ENCODE measurements at regions not wholly inside any gene's neighbourhood (a gene's known extent, or its start where the extent isn't known, plus 50 kb on each side); places are given as distances from the start of the nearest gene placed in this dataset.
"Not testable (repeated sequence)": the region's sequence is repeated elsewhere in the genome, so short reads cannot be mapped to it uniquely, and the experiment has no call there.

DNA sequence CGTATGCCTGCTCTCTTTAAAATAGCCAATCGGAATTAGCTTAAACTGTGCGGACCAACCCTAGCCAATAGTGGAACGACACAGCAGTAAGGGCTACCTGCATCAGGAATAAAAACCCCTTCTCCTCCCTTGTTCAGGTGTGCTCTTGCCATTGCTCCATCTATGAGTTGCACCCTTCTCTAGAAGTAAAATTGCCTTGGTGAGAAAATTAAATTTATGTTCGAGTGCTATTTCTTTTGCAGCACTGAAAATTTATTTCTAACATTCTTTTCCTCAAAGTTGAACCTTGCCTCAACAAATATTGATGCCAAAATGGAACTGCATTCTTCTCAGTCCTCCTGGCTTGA, 102.5 kb upstream of the SHB start:
- no peaks in the 10 kb centered on the region for H3K36me3 ChIP-seq (ENCODE audit: control insufficient read depth, low read length)
- no peak overlapping the region for H3K4me2 ChIP-seq (ENCODE audit: low read length)
- H3K9me2 ChIP-seq (replicated peaks; ENCODE audit: control insufficient read depth, low read length): no peaks in the 10 kb centered on the region
- TF ChIP-seq EZH2phosphoT487 (IDR thresholded peaks at IDR 0.05; ENCODE audit: borderline replicate concordance, low read length): no peak
- TF ChIP-seq, protein P1, sequence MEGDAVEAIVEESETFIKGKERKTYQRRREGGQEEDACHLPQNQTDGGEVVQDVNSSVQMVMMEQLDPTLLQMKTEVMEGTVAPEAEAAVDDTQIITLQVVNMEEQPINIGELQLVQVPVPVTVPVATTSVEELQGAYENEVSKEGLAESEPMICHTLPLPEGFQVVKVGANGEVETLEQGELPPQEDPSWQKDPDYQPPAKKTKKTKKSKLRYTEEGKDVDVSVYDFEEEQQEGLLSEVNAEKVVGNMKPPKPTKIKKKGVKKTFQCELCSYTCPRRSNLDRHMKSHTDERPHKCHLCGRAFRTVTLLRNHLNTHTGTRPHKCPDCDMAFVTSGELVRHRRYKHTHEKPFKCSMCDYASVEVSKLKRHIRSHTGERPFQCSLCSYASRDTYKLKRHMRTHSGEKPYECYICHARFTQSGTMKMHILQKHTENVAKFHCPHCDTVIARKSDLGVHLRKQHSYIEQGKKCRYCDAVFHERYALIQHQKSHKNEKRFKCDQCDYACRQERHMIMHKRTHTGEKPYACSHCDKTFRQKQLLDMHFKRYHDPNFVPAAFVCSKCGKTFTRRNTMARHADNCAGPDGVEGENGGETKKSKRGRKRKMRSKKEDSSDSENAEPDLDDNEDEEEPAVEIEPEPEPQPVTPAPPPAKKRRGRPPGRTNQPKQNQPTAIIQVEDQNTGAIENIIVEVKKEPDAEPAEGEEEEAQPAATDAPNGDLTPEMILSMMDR (IDR thresholded peaks at IDR 0.05; ENCODE audit: low read depth, low read length, poor library complexity, severe bottlenecking): no peak
- peaks cover 3% of the 10 kb centered on the region; the same call in 1 of the 2 replicates for H3K9me3 ChIP-seq (ENCODE audit: control insufficient read depth, insufficient read depth, low read length)
- no peaks in the 10 kb centered on the region for H3F3A ChIP-seq (ENCODE audit: control insufficient read depth, insufficient read depth)
- H4K20me1 ChIP-seq (ENCODE audit: control insufficient read depth, insufficient read depth, low read depth, low read length): no peaks in the 10 kb centered on the region
- no peaks in the 10 kb centered on the region for H3K79me2 ChIP-seq (ENCODE audit: control insufficient read depth, low read length)
- no peaks in the 10 kb centered on the region for H3K4me1 ChIP-seq (ENCODE audit: control insufficient read depth, low read length)
- no peak overlapping the region for H3K27ac ChIP-seq (ENCODE audit: low read depth, low read length)
- H3K4me3 ChIP-seq (ENCODE audit: low read length): no peak overlapping the region
- peaks cover 3% of the 10 kb centered on the region; the same call in 1 of the 2 replicates for H3K27me3 ChIP-seq (ENCODE audit: control insufficient read depth, low read length)

GRCh38 chr9:38170763-38171537, 101.9 kb upstream of the SHB start:
- H3K9me2 ChIP-seq (replicated peaks; ENCODE audit: control insufficient read depth, low read length); H3K4me2 ChIP-seq (ENCODE audit: low read length); H3K4me1 ChIP-seq (ENCODE audit: control insufficient read depth, low read length); H3F3A ChIP-seq (ENCODE audit: control insufficient read depth, insufficient read depth); H3K27ac ChIP-seq (ENCODE audit: low read depth, low read length); H3K9me3 ChIP-seq (ENCODE audit: control insufficient read depth, insufficient read depth, low read length); H3K36me3 ChIP-seq (ENCODE audit: control insufficient read depth, low read length); H3K79me2 ChIP-seq (ENCODE audit: control insufficient read depth, low read length); H3K4me3 ChIP-seq (ENCODE audit: low read length); H4K20me1 ChIP-seq (ENCODE audit: control insufficient read depth, insufficient read depth, low read depth, low read length); H3K27me3 ChIP-seq (ENCODE audit: control insufficient read depth, low read length): not testable (repeated sequence)

DNA sequence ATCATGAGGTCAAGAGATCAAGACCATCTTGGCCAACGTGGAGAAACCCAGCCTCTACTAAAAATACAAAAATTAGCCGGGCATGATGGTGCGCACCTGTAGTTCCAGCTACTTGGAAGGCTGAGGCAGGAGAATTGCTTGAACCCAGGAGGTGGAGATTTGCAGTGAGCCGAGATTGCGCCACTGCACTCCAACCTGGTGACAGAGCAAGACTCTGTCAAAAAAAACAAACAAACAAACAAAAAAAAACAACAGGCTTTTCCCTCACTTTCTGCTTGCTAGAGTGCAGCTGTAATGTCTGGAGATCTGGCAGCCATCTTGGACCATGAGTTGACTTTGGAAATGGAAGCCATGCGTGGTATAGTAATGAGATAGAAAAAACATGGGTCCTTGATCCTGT, 101.1 kb upstream of the SHB start:
- H3K4me2 ChIP-seq (ENCODE audit: low read length); H3K36me3 ChIP-seq (ENCODE audit: control insufficient read depth, low read length); H3K4me1 ChIP-seq (ENCODE audit: control insufficient read depth, low read length); H3K9me2 ChIP-seq (replicated peaks; ENCODE audit: control insufficient read depth, low read length); H3K27ac ChIP-seq (ENCODE audit: low read depth, low read length); H4K20me1 ChIP-seq (ENCODE audit: control insufficient read depth, insufficient read depth, low read depth, low read length); H3K9me3 ChIP-seq (ENCODE audit: control insufficient read depth, insufficient read depth, low read length); H3K4me3 ChIP-seq (ENCODE audit: low read length); H3K27me3 ChIP-seq (ENCODE audit: control insufficient read depth, low read length); H3F3A ChIP-seq (ENCODE audit: control insufficient read depth, insufficient read depth); H3K79me2 ChIP-seq (ENCODE audit: control insufficient read depth, low read length): not testable (repeated sequence)

DNA sequence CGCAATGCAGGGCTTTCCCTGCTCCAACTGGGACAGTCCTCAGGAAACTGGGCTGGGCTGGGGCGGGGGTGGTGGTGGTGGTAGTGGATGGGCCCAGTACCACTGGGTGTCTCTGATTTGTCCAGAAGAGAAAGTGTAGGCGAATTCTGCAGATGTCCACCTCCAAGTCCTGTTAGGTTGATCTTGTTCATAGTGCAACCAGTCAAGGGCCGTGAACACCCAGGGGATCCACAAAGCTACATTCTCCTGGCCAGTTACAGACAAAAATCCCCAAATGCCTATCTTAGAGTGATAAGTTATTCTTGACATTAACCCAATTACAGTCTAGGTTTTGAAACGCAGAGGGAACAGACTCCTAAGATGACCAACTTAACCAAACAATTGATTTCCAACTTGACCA, 97.5 kb upstream of the SHB start:
- H3K9me3 ChIP-seq (ENCODE audit: control insufficient read depth, insufficient read depth, low read length): peaks cover 3% of the 10 kb centered on the region; the same call in 1 of the 2 replicates
- H3K27me3 ChIP-seq (ENCODE audit: control insufficient read depth, low read length): peaks cover 2% of the 10 kb centered on the region
- no peak overlapping the region for H3K27ac ChIP-seq (ENCODE audit: low read depth, low read length)
- H3K4me1 ChIP-seq (ENCODE audit: control insufficient read depth, low read length): no peaks in the 10 kb centered on the region
- H4K20me1 ChIP-seq (ENCODE audit: control insufficient read depth, insufficient read depth, low read depth, low read length): no peaks in the 10 kb centered on the region
- no peak overlapping the region for H3K4me2 ChIP-seq (ENCODE audit: low read length)
- no peak overlapping the region for H3K4me3 ChIP-seq (ENCODE audit: low read length)
- H3K9me2 ChIP-seq (replicated peaks; ENCODE audit: control insufficient read depth, low read length): no peaks in the 10 kb centered on the region
- H3K36me3 ChIP-seq (ENCODE audit: control insufficient read depth, low read length): no peaks in the 10 kb centered on the region
- no peak for TF ChIP-seq EZH2phosphoT487 (IDR thresholded peaks at IDR 0.05; ENCODE audit: borderline replicate concordance, low read length)
- TF ChIP-seq, protein P1 (IDR thresholded peaks at IDR 0.05; ENCODE audit: low read depth, low read length, poor library complexity, severe bottlenecking): no peak
- no peaks in the 10 kb centered on the region for H3F3A ChIP-seq (ENCODE audit: control insufficient read depth, insufficient read depth)
- no peaks in the 10 kb centered on the region for H3K79me2 ChIP-seq (ENCODE audit: control insufficient read depth, low read length)
